ENCODE measurements at regions not wholly inside any gene's neighbourhood (a gene's known extent, or its start where the extent isn't known, plus 50 kb on each side); places are given as distances from the start of the nearest gene placed in this dataset.

DNA sequence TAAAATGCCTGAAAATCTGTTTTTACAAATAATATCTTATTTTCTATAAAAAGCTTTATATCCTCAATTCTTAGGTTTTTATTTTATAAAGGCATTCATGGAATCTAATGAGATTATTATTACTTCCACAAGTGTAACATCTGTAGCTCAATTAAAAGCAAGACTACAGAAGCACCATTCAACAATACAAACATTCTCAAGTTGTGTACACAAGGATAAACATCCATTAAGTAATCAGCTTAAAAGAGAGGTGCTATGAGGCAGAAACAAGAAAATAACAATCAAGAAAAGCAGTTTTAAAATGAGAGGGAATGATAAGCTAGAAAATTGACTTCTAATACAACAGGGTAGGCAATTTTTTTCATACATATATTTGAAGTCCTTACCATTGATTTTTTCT is 326.1 kb downstream of the MRPL39 start:
- H3K4me3 ChIP-seq (ENCODE audit: low read depth, poor library complexity, severe bottlenecking): no peak overlapping the region
- intact Hi-C loops (cut with DNase I; ENCODE audit: low total_unique reads): no loop called here
- DNase-seq (ENCODE audit: low spot score in 2 of 2): no peak
- TF ChIP-seq POLR2A (IDR thresholded peaks at IDR 0.05): no peak
- TF ChIP-seq, protein P1, sequence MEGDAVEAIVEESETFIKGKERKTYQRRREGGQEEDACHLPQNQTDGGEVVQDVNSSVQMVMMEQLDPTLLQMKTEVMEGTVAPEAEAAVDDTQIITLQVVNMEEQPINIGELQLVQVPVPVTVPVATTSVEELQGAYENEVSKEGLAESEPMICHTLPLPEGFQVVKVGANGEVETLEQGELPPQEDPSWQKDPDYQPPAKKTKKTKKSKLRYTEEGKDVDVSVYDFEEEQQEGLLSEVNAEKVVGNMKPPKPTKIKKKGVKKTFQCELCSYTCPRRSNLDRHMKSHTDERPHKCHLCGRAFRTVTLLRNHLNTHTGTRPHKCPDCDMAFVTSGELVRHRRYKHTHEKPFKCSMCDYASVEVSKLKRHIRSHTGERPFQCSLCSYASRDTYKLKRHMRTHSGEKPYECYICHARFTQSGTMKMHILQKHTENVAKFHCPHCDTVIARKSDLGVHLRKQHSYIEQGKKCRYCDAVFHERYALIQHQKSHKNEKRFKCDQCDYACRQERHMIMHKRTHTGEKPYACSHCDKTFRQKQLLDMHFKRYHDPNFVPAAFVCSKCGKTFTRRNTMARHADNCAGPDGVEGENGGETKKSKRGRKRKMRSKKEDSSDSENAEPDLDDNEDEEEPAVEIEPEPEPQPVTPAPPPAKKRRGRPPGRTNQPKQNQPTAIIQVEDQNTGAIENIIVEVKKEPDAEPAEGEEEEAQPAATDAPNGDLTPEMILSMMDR (IDR thresholded peaks at IDR 0.05): no peak

DNA sequence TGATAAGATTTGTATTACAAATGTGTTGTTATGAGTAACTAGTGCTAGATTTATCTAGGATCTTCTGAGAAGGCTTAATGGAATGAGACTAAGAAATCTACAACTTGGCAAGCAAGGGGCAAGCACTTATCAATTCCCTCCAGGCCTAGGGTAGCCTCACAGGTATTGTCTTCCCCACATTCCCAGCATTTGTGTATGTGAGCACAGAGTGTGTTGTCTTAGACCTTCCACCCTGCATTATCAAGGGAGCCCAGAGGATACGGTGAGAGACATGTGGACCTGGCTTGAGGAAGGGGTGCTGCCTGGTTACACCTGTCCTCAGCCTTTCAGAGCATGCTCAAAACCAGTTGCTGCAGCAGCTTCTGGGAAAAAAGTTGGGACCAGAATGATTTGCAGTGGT is 327.2 kb downstream of the MRPL39 start:
- 71 to 75% methylated on average over 1 of the region's 1 CpG for WGBS, 2 donors
- no peak overlapping the region for H3K4me3 ChIP-seq (ENCODE audit: low read depth, poor library complexity, severe bottlenecking)
- intact Hi-C loops (cut with DNase I; ENCODE audit: low total_unique reads): no loop called here
- TF ChIP-seq, protein P1 (IDR thresholded peaks at IDR 0.05): no peak
- TF ChIP-seq POLR2A (IDR thresholded peaks at IDR 0.05): no peak
- DNase-seq (ENCODE audit: low spot score in 2 of 2): no peak

DNA sequence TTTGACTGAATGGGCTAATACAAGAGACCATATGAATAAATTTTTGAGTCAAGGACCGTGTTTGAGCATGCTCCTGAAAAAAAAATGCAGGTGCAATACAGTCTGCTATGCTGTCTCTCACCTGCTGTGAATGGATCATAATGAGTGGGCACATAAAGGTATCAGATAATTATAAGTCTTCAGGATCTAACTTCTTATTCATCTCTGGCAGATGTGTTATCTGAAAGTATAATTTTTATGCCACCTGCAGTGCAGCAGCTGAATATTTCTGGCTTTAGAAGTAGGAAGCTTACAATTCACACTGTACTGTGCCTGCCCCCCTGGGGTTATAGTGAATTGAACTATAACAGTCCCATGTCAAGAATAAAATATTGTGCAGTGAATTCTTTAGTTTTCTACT is 333.3 kb downstream of the MRPL39 start:
- 47 to 57% methylated on average over 1 of the region's 1 CpG for WGBS, 2 donors
- intact Hi-C loops (cut with DNase I; ENCODE audit: low total_unique reads): no loop called here
- TF ChIP-seq, protein P1 (IDR thresholded peaks at IDR 0.05): no peak
- DNase-seq (ENCODE audit: low spot score in 2 of 2): no peak
- H3K4me3 ChIP-seq (ENCODE audit: low read depth, poor library complexity, severe bottlenecking): no peak overlapping the region

DNA sequence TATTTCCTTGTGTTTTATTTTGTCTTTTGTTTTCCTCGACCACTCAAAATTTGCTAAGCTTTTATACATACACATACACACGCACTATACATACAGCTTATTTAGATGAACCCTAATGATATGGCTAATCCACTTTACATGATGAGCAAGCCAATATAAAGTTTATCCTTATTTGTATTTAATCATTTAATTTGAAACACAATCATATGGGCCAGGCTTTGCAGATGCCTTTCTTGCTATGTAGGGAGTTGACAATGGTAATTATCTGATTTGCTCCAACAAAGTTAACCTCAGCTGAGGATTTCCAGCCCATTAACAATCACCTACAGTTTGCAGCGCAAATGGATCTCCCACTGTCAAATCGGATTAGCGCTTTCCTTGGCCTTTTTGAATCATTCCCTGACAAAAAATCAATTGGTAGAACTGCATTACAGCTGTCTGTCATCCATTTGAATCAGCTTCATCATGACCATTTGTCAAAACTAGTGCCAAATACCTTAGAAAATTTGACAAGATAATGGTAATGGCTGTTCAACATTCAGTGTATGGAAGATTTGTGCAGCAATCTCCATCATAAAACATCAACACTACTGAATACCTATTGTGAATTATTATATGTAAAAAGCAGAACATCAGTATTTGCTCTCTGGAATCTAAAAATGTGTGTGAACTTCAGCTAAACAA is 352.6 kb downstream of the MRPL39 start:
- 91 to 94% methylated on average over 5 of the region's 5 CpGs for WGBS, 2 donors
- TF ChIP-seq, protein P1 (IDR thresholded peaks at IDR 0.05): no peak
- no peak for TF ChIP-seq POLR2A (IDR thresholded peaks at IDR 0.05)
- DNase-seq (ENCODE audit: low spot score in 2 of 2): no peak
- intact Hi-C loops (cut with DNase I; ENCODE audit: low total_unique reads): no loop called here
- H3K4me3 ChIP-seq (ENCODE audit: low read depth, poor library complexity, severe bottlenecking): no peak overlapping the region

DNA sequence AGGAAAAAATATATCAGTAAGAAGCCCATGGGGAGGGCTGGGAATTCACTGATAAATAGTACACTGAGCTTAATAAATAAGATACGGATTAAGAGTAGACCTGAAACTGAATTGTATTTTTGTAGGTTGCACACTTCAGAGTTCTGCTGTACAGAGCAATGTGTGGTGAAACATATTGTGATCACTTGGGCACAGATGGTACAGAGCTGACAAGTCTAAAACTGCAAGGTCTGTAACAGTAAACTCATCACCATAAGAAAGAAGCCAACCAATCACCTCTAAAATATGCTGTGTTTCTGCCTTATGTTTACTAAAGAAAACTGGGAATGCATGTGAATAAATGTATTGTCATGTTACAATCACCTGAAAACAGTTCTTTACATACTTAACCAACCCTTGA is 360.7 kb downstream of the MRPL39 start:
- no peak for TF ChIP-seq POLR2A (IDR thresholded peaks at IDR 0.05)
- TF ChIP-seq, protein P1 (IDR thresholded peaks at IDR 0.05): no peak
- WGBS, 2 donors: 87 to 90% methylated on average over 1 of the region's 1 CpG
- H3K4me3 ChIP-seq (ENCODE audit: low read depth, poor library complexity, severe bottlenecking): no peak overlapping the region
- no peak for DNase-seq (ENCODE audit: low spot score in 2 of 2)
- intact Hi-C loops (cut with DNase I; ENCODE audit: low total_unique reads): no loop called here

GRCh38 chr21:25244735-25245134 is 362.5 kb downstream of the MRPL39 start:
- intact Hi-C loops (cut with DNase I; ENCODE audit: low total_unique reads): no loop called here
- TF ChIP-seq, protein P1 (IDR thresholded peaks at IDR 0.05): no peak
- no peak for TF ChIP-seq POLR2A (IDR thresholded peaks at IDR 0.05)

More at GRCh38 chr21:25244735-25245134, 362.5 kb downstream of the MRPL39 start:
- 80 to 89% methylated on average over 1 of the region's 1 CpG for WGBS, 2 donors
- no peak overlapping the region for H3K4me3 ChIP-seq (ENCODE audit: low read depth, poor library complexity, severe bottlenecking)
- DNase-seq (ENCODE audit: low spot score in 2 of 2): no peak

Data from lower leg skin (tissue), 4 donors.